Endothelial cell of umbilical vein (primary cell): ENCODE measurements at regions not wholly inside any gene's neighbourhood (a gene's known extent, or its start where the extent isn't known, plus 50 kb on each side); places are given as distances from the start of the nearest gene placed in this dataset.

Experiments used
- BruUV-seq: library from RNA; stranded (reverse); fragments of 400-500 nt; replicated peaks from 2 replicates; lab custom pipeline; 2021; lab: Mats Ljungman, UMichigan
- CTCF ChIA-PET: fragments of 300-600, 350-600 bp; sonication (Branson Sonifier 250); formaldehyde crosslinking; loops from one replicate; lab custom pipeline; 2021; ENCODE audit warnings: antibody characterized with exemption, inconsistent platforms; lab: Charles Lee
- POLR2A ChIA-PET: fragments of 300-600, 350-600 bp; sonication (Branson Sonifier 250); formaldehyde crosslinking; loops from one replicate; lab custom pipeline; 2021; ENCODE audit warnings: antibody characterized with exemption, inconsistent platforms; lab: Charles Lee
- DNase-seq: peaks from one replicate; pipeline ENCODE4 v3.0.0-alpha.2; 2011; ENCODE audit warnings: low read depth, low spot score
- FAIRE-seq: peaks from 2 replicates; lab custom pipeline; 2011; peaks lifted over from hg19 to GRCh38; lab: Jason Lieb, UNC
- H2AFZ ChIP-seq: 2 replicates; pipeline ENCODE4 v1.6.0; 2012; ENCODE audit warnings: low read depth, low read length, control low read depth, inconsistent platforms
- H3K27ac ChIP-seq: 2 replicates; pipeline ENCODE4 v1.5.1; 2011; ENCODE audit warnings: low read depth, mild to moderate bottlenecking, control low read depth, low read length, moderate library complexity; ENCODE audit not compliant: insufficient read depth
- H3K27me3 ChIP-seq, 2 experiments: 2 replicates each; pipeline versions ENCODE4 v1.6.0 to v1.6.1; 2011; ENCODE audit warnings: low read length in 2 of 2, mixed read lengths in 1 of 2; ENCODE audit not compliant: control insufficient read depth in 2 of 2, insufficient read depth in 2 of 2
- H3K36me3 ChIP-seq, 2 experiments: 2 replicates in 1 of 2; 3 replicates in 1 of 2; pipeline ENCODE4 v1.5.1; 2011; ENCODE audit warnings: low read length in 2 of 2, mild to moderate bottlenecking in 1 of 2, moderate library complexity in 1 of 2; ENCODE audit not compliant: control insufficient read depth in 2 of 2, insufficient read depth in 2 of 2; ENCODE audit errors: extremely low read depth in 1 of 2
- H3K4me1 ChIP-seq: 3 replicates; pipeline ENCODE4 v1.5.1; 2011; ENCODE audit warnings: mild to moderate bottlenecking, low read length; ENCODE audit not compliant: control insufficient read depth, insufficient read depth; ENCODE audit errors: extremely low read depth
- H3K4me2 ChIP-seq: 2 replicates; pipeline ENCODE4 v1.6.1; 2011; ENCODE audit warnings: low read length, control low read depth, mixed read lengths; ENCODE audit not compliant: insufficient read depth
- H3K4me3 ChIP-seq, 3 experiments: fragments of 200-600 bp in 1 of 3; sonication (generic), shearing (Covaris generic) in 1 of 3; replicated peaks in 1 of 3; 2 replicates each; pipeline ENCODE4 v1.5.1; 2011 to 2016; ENCODE audit warnings: control low read depth in 3 of 3, low read length in 3 of 3, mild to moderate bottlenecking in 2 of 3, inconsistent platforms in 1 of 3, low read depth in 1 of 3, moderate library complexity in 1 of 3; ENCODE audit not compliant: insufficient read depth in 1 of 3
- H3K79me2 ChIP-seq: 2 replicates; pipeline ENCODE4 v1.6.0; 2012; ENCODE audit warnings: low read length, inconsistent platforms; ENCODE audit not compliant: control insufficient read depth, insufficient read depth
- H3K9ac ChIP-seq: replicated peaks from 2 replicates; pipeline ENCODE3; 2011; ENCODE audit warnings: low read length, control low read depth; ENCODE audit not compliant: insufficient read depth; ENCODE audit errors: extremely low read depth
- H3K9me1 ChIP-seq: replicated peaks from 3 replicates; pipeline ENCODE4 v1.6.0; 2011; ENCODE audit warnings: mild to moderate bottlenecking, low read length; ENCODE audit not compliant: control insufficient read depth, insufficient read depth; ENCODE audit errors: extremely low read depth
- H3K9me3 ChIP-seq: replicated peaks from 2 replicates; pipeline ENCODE4 v1.5.1; 2012; ENCODE audit warnings: low read length, inconsistent platforms; ENCODE audit not compliant: control insufficient read depth, insufficient read depth
- H4K20me1 ChIP-seq: replicated peaks from 2 replicates; pipeline ENCODE3; 2011; ENCODE audit warnings: mild to moderate bottlenecking, low read length; ENCODE audit not compliant: control insufficient read depth, insufficient read depth; ENCODE audit errors: extremely low read depth
- FOS ChIP-seq: IDR thresholded peaks from 2 replicates; pipeline ENCODE4 v1.6.1; 2011; ENCODE audit warnings: mild to moderate bottlenecking, low read length, moderate library complexity, borderline replicate concordance; ENCODE audit not compliant: insufficient read depth
- GATA2 ChIP-seq: IDR thresholded peaks from 2 replicates; pipeline ENCODE4 v1.7.0; 2011; ENCODE audit warnings: low read depth, mild to moderate bottlenecking, moderate library complexity, mixed read lengths, low read length; ENCODE audit not compliant: insufficient read length, insufficient read depth
- POLR2A ChIP-seq: IDR thresholded peaks from 2 replicates; pipeline ENCODE4 v1.6.1; 2012; ENCODE audit warnings: low read depth, mild to moderate bottlenecking, control low read depth, low read length
- POLR2AphosphoS5 ChIP-seq: IDR thresholded peaks from 2 replicates; pipeline ENCODE4 v1.6.1; 2012; ENCODE audit warnings: low read depth, mild to moderate bottlenecking, control low read depth, low read length, moderate library complexity; ENCODE audit not compliant: insufficient read depth
- dilution Hi-C: fragments of 300-500 bp; cut with MboI; formaldehyde crosslinking; loops from one replicate; pipeline ENCODE4 v1.15.0; 2019; ENCODE audit warnings: low sequenced_read_pairs; ENCODE audit not compliant: extremely low pct_ligation_motif_present
- intact Hi-C: fragments of 100-400 bp; cut with micrococcal nuclease; formaldehyde crosslinking; loops from one replicate; pipeline ENCODE4 v1.10.0; 2022
- TF ChIP-seq, protein P1 (sequence below): IDR thresholded peaks from 2 replicates; pipeline ENCODE4 v1.6.1; 2011; ENCODE audit not compliant: insufficient read depth, insufficient read length

DNA sequence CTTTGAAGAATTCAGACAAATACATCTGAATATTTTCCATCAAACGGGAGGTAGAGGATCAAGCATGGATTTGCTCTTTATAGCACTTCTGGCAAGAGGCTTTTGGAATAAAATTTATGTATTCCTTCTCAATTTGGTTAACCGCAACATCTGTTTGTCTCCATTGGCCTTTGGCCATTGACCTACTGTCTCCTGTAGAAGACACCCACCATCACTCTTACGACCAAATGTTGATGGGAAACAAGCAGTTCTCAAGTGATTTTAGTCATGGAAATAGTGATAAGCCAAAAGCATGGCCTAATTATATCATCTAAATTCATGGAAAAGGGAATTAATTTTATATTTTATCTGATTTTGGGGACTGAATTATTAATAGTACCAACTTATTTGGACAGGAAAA lies 591.9 kb downstream of the CD109 start:
- Histone ChIP-seq H4K20me1 (no peaks in the 10 kb centered on the region), H3K9ac (no peak overlapping the region), H3K9me1 (no peaks in the 10 kb centered on the region), H3K36me3 (no peaks in the 10 kb centered on the region), H3K4me3 (no peak overlapping the region), H3K9me3 (no peaks in the 10 kb centered on the region), H3K27ac (no peak overlapping the region), H3K4me1 (no peaks in the 10 kb centered on the region), H2AFZ (no peak overlapping the region), H3K79me2 (no peaks in the 10 kb centered on the region), H3K27me3 (no peaks in the 10 kb centered on the region), H3K4me2 (no peak overlapping the region)
- DNase-seq: no peak
- CTCF ChIA-PET: no interaction called here
- intact Hi-C loops (no loop called here), dilution Hi-C loops (no loop called here)
- no TSS peak for BruUV-seq
- POLR2A ChIA-PET: no interaction called here
- no peak for FAIRE-seq
- no peak for TF ChIP-seq POLR2A
- TF ChIP-seq, protein P1, sequence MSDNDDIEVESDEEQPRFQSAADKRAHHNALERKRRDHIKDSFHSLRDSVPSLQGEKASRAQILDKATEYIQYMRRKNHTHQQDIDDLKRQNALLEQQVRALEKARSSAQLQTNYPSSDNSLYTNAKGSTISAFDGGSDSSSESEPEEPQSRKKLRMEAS: no peak

DNA sequence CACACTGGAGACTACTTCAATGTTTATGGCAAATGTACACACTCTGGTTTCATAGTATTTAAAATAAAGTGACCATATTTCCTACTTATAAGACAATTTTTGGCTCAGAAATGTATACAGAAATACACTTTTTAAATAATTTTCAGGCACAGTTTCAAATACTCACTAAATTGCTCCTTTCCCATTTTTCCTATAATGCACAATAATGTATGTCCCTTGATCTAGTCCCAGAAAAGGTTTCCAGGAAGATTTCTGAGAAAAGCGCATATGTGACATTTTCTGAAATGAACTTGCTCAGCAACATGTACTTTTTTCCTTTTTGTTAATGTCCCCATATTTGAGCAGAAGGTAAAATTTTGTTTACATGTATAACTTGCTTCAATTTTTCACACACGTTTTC lies 591.4 kb downstream of the CD109 start:
- H3K36me3 ChIP-seq: no peaks in the 10 kb centered on the region
- intact Hi-C loops (no loop called here), dilution Hi-C loops (no loop called here)
- H3K9me3 ChIP-seq: no peaks in the 10 kb centered on the region
- FAIRE-seq (no peak), DNase-seq (no peak)
- ChIA-PET CTCF (no interaction called here), POLR2A (no interaction called here)
- H3K9ac ChIP-seq: no peak overlapping the region
- no peak overlapping the region for H3K4me2 ChIP-seq
- no peak overlapping the region for H3K27ac ChIP-seq
- no peak for TF ChIP-seq FOS
- no peak for TF ChIP-seq GATA2
- TF ChIP-seq, protein P1: no peak
- no peak for TF ChIP-seq POLR2A
- no peak for TF ChIP-seq POLR2AphosphoS5
- no peaks in the 10 kb centered on the region for H3K4me1 ChIP-seq
- H2AFZ ChIP-seq: no peak overlapping the region
- H4K20me1 ChIP-seq: no peaks in the 10 kb centered on the region
- H3K9me1 ChIP-seq: no peaks in the 10 kb centered on the region
- no peak overlapping the region for H3K4me3 ChIP-seq
- H3K79me2 ChIP-seq: no peaks in the 10 kb centered on the region
- no peaks in the 10 kb centered on the region for H3K27me3 ChIP-seq
- BruUV-seq: no TSS peak
